ENCODE measurements at regions not wholly inside any gene's neighbourhood (a gene's known extent, or its start where the extent isn't known, plus 50 kb on each side); places are given as distances from the start of the nearest gene placed in this dataset.
A peak's percentile ranks its signal among the peaks of the same experiment; 100 is the strongest.

- no peak overlapping the region for H3K4me3 ChIP-seq (ENCODE audit: low read depth, low read length)
- no peak for DNase-seq
- in situ Hi-C loops (cut with HindIII; ENCODE audit: low pct_ligation_motif_present, low sequenced_read_pairs), result no loop called here
- TF ChIP-seq CTCF (IDR thresholded peaks at IDR 0.05; ENCODE audit: low read depth, low read length, missing control alignments), result no peak
- no peaks in the 10 kb centered on the region for H3K36me3 ChIP-seq (replicated peaks)
- no peak overlapping the region for H3K27ac ChIP-seq
- H3K27me3 ChIP-seq (replicated peaks), result no peaks in the 10 kb centered on the region
Measured at GRCh38 chr6:68372991-68373390, 262.1 kb upstream of the ADGRB3 start.

GRCh38 chr6:68368845-68369244 is 266.2 kb upstream of the ADGRB3 start:
- Histone ChIP-seq H3K27ac (no peak overlapping the region), H3K36me3 (replicated peaks) (no peaks in the 10 kb centered on the region), H3K4me3 (ENCODE audit: low read depth, low read length) (no peak overlapping the region), H3K27me3 (replicated peaks) (no peaks in the 10 kb centered on the region)
- no peak for DNase-seq
- TF ChIP-seq CTCF (IDR thresholded peaks at IDR 0.05; ENCODE audit: low read depth, low read length, missing control alignments), result no peak
- in situ Hi-C loops (cut with HindIII; ENCODE audit: low pct_ligation_motif_present, low sequenced_read_pairs), result no loop called here

- Histone ChIP-seq H3K36me3 (replicated peaks) (no peaks in the 10 kb centered on the region), H3K27ac (no peak overlapping the region), H3K4me3 (ENCODE audit: low read depth, low read length) (no peak overlapping the region), H3K27me3 (replicated peaks) (no peaks in the 10 kb centered on the region)
- in situ Hi-C loops (cut with HindIII; ENCODE audit: low pct_ligation_motif_present, low sequenced_read_pairs), result no loop called here
- TF ChIP-seq CTCF (IDR thresholded peaks at IDR 0.05; ENCODE audit: low read depth, low read length, missing control alignments), result no peak
- DNase-seq, result no peak
Measured at GRCh38 chr6:68364271-68364805, 270.7 kb upstream of the ADGRB3 start.

GRCh38 chr6:68343901-68344300 is 291.2 kb upstream of the ADGRB3 start:
- H3K27ac ChIP-seq, result no peak overlapping the region
- H3K4me3 ChIP-seq (ENCODE audit: low read depth, low read length), result no peak overlapping the region
- peak; percentile 34 for DNase-seq
- no peaks in the 10 kb centered on the region for H3K36me3 ChIP-seq (replicated peaks)
- in situ Hi-C loops (cut with HindIII; ENCODE audit: low pct_ligation_motif_present, low sequenced_read_pairs), result no loop called here
- no peaks in the 10 kb centered on the region for H3K27me3 ChIP-seq (replicated peaks)
- peak; percentile 84 for TF ChIP-seq CTCF (IDR thresholded peaks at IDR 0.05; ENCODE audit: low read depth, low read length, missing control alignments)

- no peak overlapping the region for H3K27ac ChIP-seq
- no peaks in the 10 kb centered on the region for H3K27me3 ChIP-seq (replicated peaks)
- no peak for DNase-seq
- H3K36me3 ChIP-seq (replicated peaks), result no peaks in the 10 kb centered on the region
- in situ Hi-C loops (cut with HindIII; ENCODE audit: low pct_ligation_motif_present, low sequenced_read_pairs), result no loop called here
- no peak overlapping the region for H3K4me3 ChIP-seq (ENCODE audit: low read depth, low read length)
- TF ChIP-seq CTCF (IDR thresholded peaks at IDR 0.05; ENCODE audit: low read depth, low read length, missing control alignments), result no peak
Measured at GRCh38 chr6:68342286-68342685, 292.8 kb upstream of the ADGRB3 start.

GRCh38 chr6:68339488-68340131 is 295.5 kb upstream of the ADGRB3 start:
- Histone ChIP-seq H3K27me3 (replicated peaks) (no peaks in the 10 kb centered on the region), H3K27ac (no peak overlapping the region), H3K4me3 (ENCODE audit: low read depth, low read length) (no peak overlapping the region), H3K36me3 (replicated peaks) (no peaks in the 10 kb centered on the region)
- in situ Hi-C loops (cut with HindIII; ENCODE audit: low pct_ligation_motif_present, low sequenced_read_pairs), result no loop called here
- no peak for DNase-seq
- TF ChIP-seq CTCF (IDR thresholded peaks at IDR 0.05; ENCODE audit: low read depth, low read length, missing control alignments), result no peak

All from brain microvascular endothelial cell (primary cell).